Activated gamma-delta T cell treated with anti-CD3 and anti-CD28 coated beads, Interleukin-2, amount 50 U/mL, for 16 hours (primary cell): ENCODE measurements at regions not wholly inside any gene's neighbourhood (a gene's known extent, or its start where the extent isn't known, plus 50 kb on each side); places are given as distances from the start of the nearest gene placed in this dataset.
"Not testable (repeated sequence)": the region's sequence is repeated elsewhere in the genome, so short reads cannot be mapped to it uniquely, and the experiment has no call there.

ENCODE experiments used
- DNase-seq: peaks from one replicate; pipeline ENCODE4 v3.0.0-alpha.2; 2020; ENCODE audit warnings: low read depth

- no peak for DNase-seq
These were observed 603.6 kb upstream of the RAB6C start for GRCh38 chr2:129375632-129376425.

- DNase-seq = no peak
These were observed 602.9 kb upstream of the RAB6C start for GRCh38 chr2:129376426-129377077.

GRCh38 chr2:129377078-129377469 is 602.4 kb upstream of the RAB6C start:
- DNase-seq = no peak

GRCh38 chr2:129378186-129378585 is 601.3 kb upstream of the RAB6C start:
- DNase-seq = no peak

- no peak for DNase-seq
These were observed 600.1 kb upstream of the RAB6C start for GRCh38 chr2:129379411-129379810.

GRCh38 chr2:129381789-129382188 is 597.7 kb upstream of the RAB6C start:
- no peak for DNase-seq

- no peak for DNase-seq
These were observed 590.6 kb upstream of the RAB6C start for GRCh38 chr2:129388870-129389269.

GRCh38 chr2:129393816-129394215 is 585.6 kb upstream of the RAB6C start:
- DNase-seq = no peak

GRCh38 chr2:129396980-129397599 is 582.4 kb upstream of the RAB6C start:
- no peak for DNase-seq

GRCh38 chr2:129400826-129401225 is 578.6 kb upstream of the RAB6C start:
- no peak for DNase-seq

GRCh38 chr2:129402076-129402475 is 577.4 kb upstream of the RAB6C start:
- no peak for DNase-seq

- DNase-seq = no peak
These were observed 575.3 kb upstream of the RAB6C start for GRCh38 chr2:129404000-129404685.

GRCh38 chr2:129408570-129408969 is 570.9 kb upstream of the RAB6C start:
- no peak for DNase-seq

GRCh38 chr2:129417041-129417440 is 562.4 kb upstream of the RAB6C start:
- DNase-seq = not testable (repeated sequence)

- no peak for DNase-seq
These were observed 557.4 kb upstream of the RAB6C start for GRCh38 chr2:129422028-129422427.

- no peak for DNase-seq
These were observed 551.3 kb upstream of the RAB6C start for GRCh38 chr2:129428086-129428660.

- no peak for DNase-seq
These were observed 548.6 kb upstream of the RAB6C start for GRCh38 chr2:129430911-129431310.

- DNase-seq = no peak
These were observed 547.6 kb upstream of the RAB6C start for GRCh38 chr2:129431881-129432280.

GRCh38 chr2:129436809-129437208 is 542.7 kb upstream of the RAB6C start:
- no peak for DNase-seq

- no peak for DNase-seq
These were observed 541.7 kb upstream of the RAB6C start for GRCh38 chr2:129437725-129438124.

- no peak for DNase-seq
These were observed 540.9 kb upstream of the RAB6C start for GRCh38 chr2:129438501-129439057.
